Activated T-cell treated with anti-CD3 and anti-CD28 coated beads, Interleukin-2, amount 50 U/mL, for 4 hours (primary cell): ENCODE measurements at regions not wholly inside any gene's neighbourhood (a gene's known extent, or its start where the extent isn't known, plus 50 kb on each side); places are given as distances from the start of the nearest gene placed in this dataset.
"Not testable (repeated sequence)": the region's sequence is repeated elsewhere in the genome, so short reads cannot be mapped to it uniquely, and the experiment has no call there.

Source experiments
- ATAC-seq, 2 donors: fragments of 200-7000 bp; cut with Tn5 transposase; one replicate each; pipeline ENCODE4 v1.10.0; 2021
- DNase-seq: peaks from one replicate; pipeline ENCODE4 v3.0.0-alpha.2; 2020
- H3K27me3 Mint-ChIP-seq: one replicate; pipeline ENCODE4 v1.8.0; 2021; ENCODE audit warnings: low read depth, mixed read lengths
- H3K36me3 Mint-ChIP-seq: one replicate; pipeline ENCODE4 v1.8.0; 2022; ENCODE audit warnings: mixed read lengths; ENCODE audit not compliant: insufficient read depth
- H3K4me1 Mint-ChIP-seq: one replicate; pipeline ENCODE4 v1.8.0; 2021; ENCODE audit warnings: low read depth, mixed read lengths
- H3K4me3 Mint-ChIP-seq: one replicate; pipeline ENCODE4 v1.8.0; 2021; ENCODE audit warnings: mild to moderate bottlenecking, moderate library complexity, mixed read lengths
- H3K9me3 Mint-ChIP-seq: one replicate; pipeline ENCODE4 v1.8.0; 2021; ENCODE audit warnings: mixed read lengths

DNA sequence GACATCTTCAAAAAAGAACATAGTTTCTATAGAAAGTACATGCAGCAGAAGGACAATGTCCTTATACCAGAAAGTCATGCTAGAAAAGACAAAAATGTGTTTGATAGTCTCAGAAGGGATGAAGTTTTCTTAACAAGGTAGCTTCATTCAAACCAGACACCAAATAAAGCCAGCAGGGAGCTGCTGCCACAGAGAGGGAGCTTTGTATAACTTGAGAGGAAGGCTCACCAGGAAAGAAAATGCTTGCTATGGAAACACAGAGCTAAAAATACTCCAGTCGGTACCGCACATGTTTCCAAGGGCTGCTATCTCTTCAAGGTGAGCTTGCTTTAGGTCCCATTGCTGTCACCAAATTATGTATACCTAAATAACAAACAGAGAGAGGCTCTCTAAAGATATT, 1074.8 kb upstream of the ALCAM start:
- H3K4me3 Mint-ChIP-seq: peak overlapping the region; percentile 61
- H3K4me1 Mint-ChIP-seq: peaks cover 14% of the 10 kb centered on the region
- H3K9me3 Mint-ChIP-seq: peaks cover 6% of the 10 kb centered on the region
- no peaks in the 10 kb centered on the region for H3K36me3 Mint-ChIP-seq
- no peaks in the 10 kb centered on the region for H3K27me3 Mint-ChIP-seq
- DNase-seq (no peak), ATAC-seq (no peak)

DNA sequence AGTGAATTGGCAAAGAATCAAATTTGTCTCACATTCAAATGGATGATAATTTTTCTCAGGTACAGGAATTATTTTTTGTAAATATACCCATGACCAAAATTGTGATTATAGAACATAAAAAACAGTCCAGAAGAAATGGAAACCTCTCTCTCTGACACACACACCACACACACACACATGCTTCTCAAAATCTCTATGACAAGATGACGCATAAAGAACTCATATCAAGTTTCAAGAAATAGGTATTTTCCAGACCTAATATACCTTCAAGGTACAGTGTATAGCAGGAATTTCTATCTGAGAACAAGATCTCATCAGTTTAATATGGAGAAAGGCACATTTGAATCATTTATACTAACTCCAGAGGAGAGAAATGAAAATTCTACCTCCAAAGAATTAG, 1069.1 kb upstream of the ALCAM start:
- no peaks in the 10 kb centered on the region for H3K27me3 Mint-ChIP-seq
- ATAC-seq: no peak
- H3K9me3 Mint-ChIP-seq: peaks cover 3% of the 10 kb centered on the region
- no peak overlapping the region for H3K4me3 Mint-ChIP-seq
- no peaks in the 10 kb centered on the region for H3K36me3 Mint-ChIP-seq
- peaks cover 1% of the 10 kb centered on the region for H3K4me1 Mint-ChIP-seq
- DNase-seq: no peak

DNA sequence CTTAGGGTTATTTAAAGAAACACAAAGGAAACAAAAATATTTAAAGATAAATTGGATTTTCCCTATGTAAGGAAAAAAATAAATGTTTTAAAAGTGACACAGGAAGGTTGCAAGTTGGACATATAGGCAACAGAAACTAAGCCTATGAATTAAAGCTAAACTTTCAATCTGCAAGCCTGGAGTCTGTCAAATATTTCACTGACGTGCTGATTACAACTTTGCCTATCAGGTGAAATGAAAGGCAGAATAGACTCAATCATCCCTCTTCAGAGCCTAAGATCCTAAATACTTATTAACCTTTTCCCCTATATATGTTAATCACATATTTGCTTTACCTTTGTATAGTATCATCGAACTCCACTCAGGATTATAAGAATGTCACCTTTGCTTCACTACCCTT, 1068.0 kb upstream of the ALCAM start:
- peaks cover 3% of the 10 kb centered on the region for H3K9me3 Mint-ChIP-seq
- no peaks in the 10 kb centered on the region for H3K36me3 Mint-ChIP-seq
- no peak overlapping the region for H3K4me3 Mint-ChIP-seq
- H3K27me3 Mint-ChIP-seq: no peaks in the 10 kb centered on the region
- ATAC-seq (no peak), DNase-seq (no peak)
- H3K4me1 Mint-ChIP-seq: no peaks in the 10 kb centered on the region

DNA sequence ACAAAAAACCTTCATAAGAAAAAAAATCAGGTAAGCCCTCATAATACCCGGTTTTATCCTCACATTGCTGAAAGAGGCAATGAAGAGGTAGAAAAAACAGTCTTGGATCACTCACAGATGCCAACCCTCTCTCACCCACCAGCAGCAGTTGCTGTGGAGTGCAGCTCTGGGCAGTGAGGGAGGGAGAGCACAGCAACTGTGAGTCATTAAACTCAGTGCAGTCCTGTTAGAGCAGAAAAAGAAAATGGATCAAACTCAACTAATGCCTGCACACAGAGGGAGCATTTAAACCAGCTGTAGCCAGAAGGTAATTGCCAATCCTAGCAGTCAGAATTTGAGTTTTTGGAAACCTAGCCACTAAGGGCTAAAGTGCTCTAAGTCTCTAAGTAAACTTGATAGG, 1050.6 kb upstream of the ALCAM start:
- H3K4me3 Mint-ChIP-seq: no peak overlapping the region
- H3K4me1 Mint-ChIP-seq: no peaks in the 10 kb centered on the region
- DNase-seq: no peak
- ATAC-seq: no peak
- H3K9me3 Mint-ChIP-seq: peaks cover 16% of the 10 kb centered on the region
- H3K27me3 Mint-ChIP-seq: no peaks in the 10 kb centered on the region
- H3K36me3 Mint-ChIP-seq: no peaks in the 10 kb centered on the region

DNA sequence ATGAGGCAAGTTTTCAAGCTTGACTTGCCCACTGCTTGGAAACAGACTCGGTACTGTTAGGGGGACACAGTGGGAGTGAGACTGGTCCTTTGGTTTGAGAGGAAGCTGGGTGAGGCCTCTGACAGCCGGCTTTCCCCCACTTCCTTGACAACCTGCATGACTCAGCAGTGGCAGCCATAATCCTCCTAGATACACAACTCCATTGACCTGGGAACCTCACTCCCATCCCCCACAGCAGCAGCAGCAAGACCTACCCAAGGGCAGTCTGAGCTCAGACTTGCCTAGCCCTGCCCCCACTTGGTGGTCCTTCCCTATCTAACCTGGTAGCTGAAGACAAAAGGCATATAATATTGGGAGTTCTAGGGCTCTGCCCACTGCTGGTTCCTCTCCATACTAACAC, 1043.5 kb upstream of the ALCAM start:
- Mint-ChIP-seq H3K36me3 (no peaks in the 10 kb centered on the region), H3K9me3 (peaks cover 27% of the 10 kb centered on the region), H3K4me3 (no peak overlapping the region), H3K27me3 (no peaks in the 10 kb centered on the region), H3K4me1 (no peaks in the 10 kb centered on the region)
- DNase-seq (no peak), ATAC-seq (no peak)

DNA sequence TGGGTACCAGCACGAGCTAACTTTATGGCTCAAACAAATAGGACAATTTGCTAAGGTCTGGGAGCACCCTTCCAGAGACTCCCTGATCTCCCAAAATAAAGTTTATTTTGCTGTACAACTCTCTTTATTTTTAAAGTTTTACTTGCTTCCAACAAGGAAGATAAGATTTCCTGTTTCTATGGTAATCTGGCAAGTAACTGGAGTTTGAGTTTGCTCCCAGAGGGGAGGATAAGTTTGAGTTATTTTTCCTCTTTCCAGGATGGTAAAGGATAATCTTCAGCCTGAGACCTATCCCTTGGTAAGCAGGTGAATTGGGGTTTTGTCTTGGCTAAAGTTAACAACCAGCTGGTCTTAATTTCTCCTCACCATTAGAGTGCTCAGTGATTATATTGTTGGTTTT, 1019.4 kb upstream of the ALCAM start:
- Mint-ChIP-seq H3K36me3 (no peaks in the 10 kb centered on the region), H3K27me3 (no peaks in the 10 kb centered on the region), H3K4me1 (no peaks in the 10 kb centered on the region), H3K9me3 (peaks cover 3% of the 10 kb centered on the region), H3K4me3 (no peak overlapping the region)
- no peak for ATAC-seq
- no peak for DNase-seq

DNA sequence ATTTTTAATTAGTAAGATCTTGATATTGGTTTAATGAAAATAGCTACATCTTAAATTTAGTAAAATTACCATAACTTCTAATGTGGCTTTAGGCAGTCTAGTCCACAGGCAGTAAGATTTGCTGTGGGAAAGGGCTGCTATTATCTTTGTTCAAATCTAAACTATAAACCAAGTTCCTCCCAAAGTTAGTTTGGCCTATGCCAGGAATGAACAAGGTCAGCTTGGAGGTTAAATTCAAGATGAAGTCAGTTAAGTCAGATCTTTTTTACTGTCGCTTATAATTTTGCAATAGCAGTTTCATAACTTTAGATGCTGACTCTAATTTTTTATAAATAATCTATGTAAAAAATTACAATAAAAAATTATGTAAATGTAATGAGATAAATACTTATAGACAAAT, 1016.9 kb upstream of the ALCAM start:
- DNase-seq (no peak), ATAC-seq (no peak)
- Mint-ChIP-seq H3K27me3 (no peaks in the 10 kb centered on the region), H3K9me3 (peaks cover 3% of the 10 kb centered on the region), H3K4me3 (no peak overlapping the region), H3K4me1 (no peaks in the 10 kb centered on the region), H3K36me3 (no peaks in the 10 kb centered on the region)

DNA sequence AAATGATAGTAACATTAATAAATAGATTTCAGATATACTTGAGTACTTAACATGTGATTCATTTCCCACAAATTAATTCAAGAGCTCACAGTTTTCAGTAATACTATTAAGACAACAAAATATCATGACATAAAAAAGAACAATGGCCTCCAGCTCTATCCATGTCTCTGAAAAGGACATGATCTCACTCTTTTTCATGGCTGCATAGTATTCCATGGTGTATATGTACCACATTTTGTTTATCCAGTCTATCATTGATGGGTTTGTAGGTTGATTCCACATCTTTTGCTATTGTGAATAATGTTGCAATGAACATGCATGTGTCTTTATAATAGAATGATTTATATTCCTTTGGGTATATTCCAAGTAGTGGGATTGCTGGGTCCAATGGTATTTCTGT, 1012.8 kb upstream of the ALCAM start:
- Mint-ChIP-seq H3K27me3 (no peaks in the 10 kb centered on the region), H3K4me3 (no peak overlapping the region), H3K9me3 (no peaks in the 10 kb centered on the region), H3K4me1 (no peaks in the 10 kb centered on the region), H3K36me3 (no peaks in the 10 kb centered on the region)
- ATAC-seq (no peak), DNase-seq (no peak)

DNA sequence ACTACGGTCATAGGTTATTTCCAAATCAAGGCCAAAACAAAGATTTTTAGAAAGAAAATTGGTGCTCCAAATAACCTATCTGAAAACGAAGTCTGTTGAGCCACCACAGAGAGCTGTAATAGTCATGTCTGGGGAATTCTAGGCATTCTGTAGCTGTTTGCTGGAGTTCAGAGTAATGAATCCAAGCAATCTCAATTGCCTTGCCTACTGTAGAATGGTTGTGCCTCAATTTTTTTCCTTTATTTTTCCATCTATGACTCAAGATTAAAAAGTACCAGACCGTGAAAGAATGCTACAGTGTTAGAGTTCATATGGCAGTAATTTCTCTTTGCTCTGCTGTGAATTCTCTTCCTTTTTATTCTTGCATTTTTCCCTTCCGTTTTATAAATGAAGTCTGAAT, 1007.2 kb upstream of the ALCAM start:
- no peaks in the 10 kb centered on the region for H3K36me3 Mint-ChIP-seq
- DNase-seq (no peak), ATAC-seq (no peak)
- no peaks in the 10 kb centered on the region for H3K27me3 Mint-ChIP-seq
- H3K9me3 Mint-ChIP-seq: no peaks in the 10 kb centered on the region
- no peaks in the 10 kb centered on the region for H3K4me1 Mint-ChIP-seq
- no peak overlapping the region for H3K4me3 Mint-ChIP-seq

DNA sequence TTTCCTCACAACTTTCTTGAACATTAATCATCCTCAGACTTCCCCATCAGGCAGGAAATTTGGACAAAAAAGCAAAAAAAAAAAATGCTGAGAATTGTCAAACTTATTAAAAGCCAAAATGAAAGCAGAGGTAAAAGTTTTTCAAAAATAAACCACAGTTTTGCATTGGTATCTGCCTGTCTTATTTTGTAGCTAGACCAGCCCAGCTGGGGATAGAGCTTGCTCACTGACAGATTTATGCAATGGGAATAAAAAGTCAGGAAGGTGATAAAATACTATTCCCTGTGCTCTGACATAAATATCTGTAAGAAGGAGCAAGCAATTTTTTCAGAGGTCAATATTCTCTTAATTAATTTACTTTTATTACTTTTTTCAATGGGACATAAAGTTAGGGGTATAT, 1006.7 kb upstream of the ALCAM start:
- Mint-ChIP-seq H3K9me3 (no peaks in the 10 kb centered on the region), H3K4me3 (no peak overlapping the region), H3K27me3 (no peaks in the 10 kb centered on the region), H3K4me1 (no peaks in the 10 kb centered on the region), H3K36me3 (no peaks in the 10 kb centered on the region)
- DNase-seq (no peak), ATAC-seq (no peak)

DNA sequence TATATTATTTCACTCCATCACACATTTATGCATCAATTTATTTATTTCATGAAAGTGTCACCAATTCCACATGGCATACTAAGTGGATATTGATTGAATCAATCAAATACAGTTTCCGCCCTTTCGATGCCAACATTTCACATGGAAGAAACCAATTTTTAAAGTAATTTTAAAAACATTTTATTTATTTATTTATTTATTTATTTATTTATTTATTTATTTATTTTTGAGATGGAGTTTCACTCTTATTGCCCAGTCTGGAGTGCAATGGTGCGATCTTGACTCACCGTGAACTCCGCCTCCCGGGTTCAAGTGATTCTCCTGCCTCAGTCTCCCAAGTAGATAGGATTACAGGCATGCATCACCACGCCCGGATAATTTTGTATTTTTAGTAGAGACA, 1005.0 kb upstream of the ALCAM start:
- ATAC-seq, H3K9me3 Mint-ChIP-seq: not testable (repeated sequence)

DNA sequence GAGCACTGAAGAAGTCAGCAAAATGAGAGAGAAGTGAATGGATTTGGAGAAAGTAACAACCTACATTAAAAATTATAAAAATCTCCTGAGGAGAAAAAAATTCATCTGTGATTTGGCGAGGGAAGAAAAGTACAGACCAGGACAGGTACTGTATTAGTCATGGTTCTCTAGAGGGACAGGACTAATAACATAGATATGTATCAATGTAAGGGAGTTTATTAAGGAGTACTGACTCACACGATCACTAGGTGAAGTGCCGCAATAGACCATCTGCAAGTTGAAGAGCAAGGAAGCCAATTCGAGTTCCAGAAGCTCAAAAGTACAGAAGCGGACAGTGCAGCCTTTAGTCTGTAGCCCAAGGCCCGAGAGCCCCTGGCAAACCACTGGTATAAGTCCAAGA, 1004.4 kb upstream of the ALCAM start:
- DNase-seq (no peak), ATAC-seq (no peak)
- H3K27me3 Mint-ChIP-seq: no peaks in the 10 kb centered on the region
- H3K4me1 Mint-ChIP-seq: no peaks in the 10 kb centered on the region
- no peaks in the 10 kb centered on the region for H3K36me3 Mint-ChIP-seq
- no peak overlapping the region for H3K4me3 Mint-ChIP-seq
- H3K9me3 Mint-ChIP-seq: no peaks in the 10 kb centered on the region

More for the DNA sequence above, 1005.0 kb upstream of the ALCAM start:
- not testable (repeated sequence) for H3K27me3 Mint-ChIP-seq, H3K4me3 Mint-ChIP-seq, H3K36me3 Mint-ChIP-seq, H3K4me1 Mint-ChIP-seq, DNase-seq

DNA sequence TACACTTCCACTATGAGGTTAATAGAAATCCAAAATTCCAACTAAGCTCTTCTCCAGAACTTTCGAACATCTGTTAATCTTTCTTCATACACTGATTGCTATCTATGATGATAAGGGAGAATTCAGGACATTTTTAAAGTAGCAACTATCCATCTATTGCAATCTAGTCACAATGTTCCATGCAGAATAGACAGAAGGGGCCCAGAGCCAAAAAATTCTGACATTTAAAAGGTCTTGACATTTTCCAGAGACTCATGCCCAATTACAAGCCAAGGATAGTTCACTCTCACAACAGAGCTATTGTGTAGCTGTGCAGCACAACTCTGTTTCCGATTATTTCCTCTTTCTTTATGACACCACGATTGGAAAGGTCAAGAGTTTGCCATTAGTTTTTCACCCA, 999.7 kb upstream of the ALCAM start:
- Mint-ChIP-seq H3K27me3 (no peaks in the 10 kb centered on the region), H3K9me3 (no peaks in the 10 kb centered on the region), H3K4me1 (no peaks in the 10 kb centered on the region), H3K4me3 (no peak overlapping the region), H3K36me3 (no peaks in the 10 kb centered on the region)
- DNase-seq (no peak), ATAC-seq (no peak)

DNA sequence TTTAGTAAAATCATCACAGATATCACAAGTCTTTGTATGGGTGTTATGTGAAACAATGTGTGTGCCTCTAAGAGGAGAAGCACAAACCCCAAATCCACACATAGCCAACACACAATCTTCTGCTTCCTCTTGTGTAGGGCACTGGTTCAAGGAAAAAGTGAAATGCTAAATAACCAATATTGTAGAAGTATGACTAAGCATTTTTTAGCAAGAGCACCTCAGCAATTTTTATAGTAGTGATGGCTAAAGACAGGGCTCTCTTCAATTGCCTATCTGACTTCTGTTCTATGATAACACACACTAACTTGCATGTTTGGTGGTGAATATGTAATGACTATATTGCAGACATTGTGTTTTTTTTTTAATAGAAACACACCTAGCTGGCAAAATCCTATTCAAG, 997.9 kb upstream of the ALCAM start:
- H3K36me3 Mint-ChIP-seq: no peaks in the 10 kb centered on the region
- no peaks in the 10 kb centered on the region for H3K9me3 Mint-ChIP-seq
- DNase-seq (no peak), ATAC-seq (no peak)
- no peaks in the 10 kb centered on the region for H3K4me1 Mint-ChIP-seq
- no peak overlapping the region for H3K4me3 Mint-ChIP-seq
- H3K27me3 Mint-ChIP-seq: no peaks in the 10 kb centered on the region

DNA sequence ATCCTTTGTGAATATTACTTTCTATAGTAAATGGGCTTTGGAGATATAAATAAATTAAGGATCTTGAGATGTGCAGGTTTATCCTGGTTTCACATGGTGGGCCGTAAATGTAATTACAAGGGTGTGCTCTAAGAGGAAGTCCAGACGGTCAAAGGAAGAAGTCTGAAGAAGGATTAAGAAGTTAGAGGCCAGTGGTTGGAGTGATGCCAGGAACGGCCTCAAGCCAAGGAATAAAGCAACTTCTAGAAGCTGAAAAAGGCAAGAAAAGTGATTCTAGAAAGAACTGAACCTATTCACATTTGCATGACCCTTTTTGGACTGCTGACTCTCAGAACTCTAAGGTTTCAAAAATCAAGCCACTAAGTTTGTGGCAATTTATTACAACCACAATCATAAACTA, 981.3 kb upstream of the ALCAM start:
- Mint-ChIP-seq H3K4me3 (no peak overlapping the region), H3K9me3 (no peaks in the 10 kb centered on the region), H3K27me3 (no peaks in the 10 kb centered on the region), H3K4me1 (no peaks in the 10 kb centered on the region), H3K36me3 (no peaks in the 10 kb centered on the region)
- ATAC-seq (no peak), DNase-seq (no peak)

DNA sequence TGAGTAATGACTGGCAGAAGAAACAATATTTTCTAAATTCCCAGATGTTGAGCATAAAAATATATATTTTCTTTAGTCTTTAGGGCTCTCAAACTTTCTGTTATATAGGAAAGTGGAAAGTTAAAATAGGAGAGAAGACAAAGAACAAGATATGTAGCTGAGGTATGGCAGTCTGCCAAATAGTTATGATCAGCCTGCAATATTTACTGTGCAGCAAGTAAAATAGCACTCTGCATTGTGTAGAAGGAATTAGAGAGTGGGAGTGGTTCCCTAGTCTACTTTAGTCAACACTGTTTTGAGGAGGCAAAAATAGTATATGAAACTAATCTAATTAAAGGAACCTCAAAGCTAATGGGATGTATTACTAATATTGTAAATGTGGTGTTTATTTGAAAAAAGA, 978.1 kb upstream of the ALCAM start:
- H3K9me3 Mint-ChIP-seq: no peaks in the 10 kb centered on the region
- no peaks in the 10 kb centered on the region for H3K4me1 Mint-ChIP-seq
- H3K4me3 Mint-ChIP-seq: no peak overlapping the region
- no peak for ATAC-seq
- DNase-seq: no peak
- H3K27me3 Mint-ChIP-seq: no peaks in the 10 kb centered on the region
- H3K36me3 Mint-ChIP-seq: no peaks in the 10 kb centered on the region
